GM06990 (cell line): ENCODE measurements at regions not wholly inside any gene's neighbourhood (a gene's known extent, or its start where the extent isn't known, plus 50 kb on each side); places are given as distances from the start of the nearest gene placed in this dataset.
"Not testable (repeated sequence)": the region's sequence is repeated elsewhere in the genome, so short reads cannot be mapped to it uniquely, and the experiment has no call there.

Experiments
- DNase-seq: peaks from one replicate; pipeline ENCODE4 v3.0.0-alpha.2; 2011; ENCODE audit not compliant: insufficient read length; ENCODE audit errors: extremely low read depth
- H3K27me3 ChIP-seq: replicated peaks from 2 replicates; pipeline ENCODE4 v1.6.0; 2011; ENCODE audit warnings: low read length; ENCODE audit not compliant: control insufficient read depth, insufficient read depth
- H3K36me3 ChIP-seq: 2 replicates; pipeline ENCODE4 v1.5.1; 2011; ENCODE audit warnings: low read length; ENCODE audit not compliant: control insufficient read depth, insufficient read depth
- H3K4me3 ChIP-seq: replicated peaks from 2 replicates; pipeline ENCODE4 v1.5.1; 2011; ENCODE audit warnings: low read depth, mild to moderate bottlenecking, control low read depth, low read length
- TF ChIP-seq, protein P1 (sequence below): IDR thresholded peaks from 2 replicates; pipeline ENCODE4 v1.5.1; 2011; ENCODE audit warnings: low read length, control low read depth, mild to moderate bottlenecking, inconsistent platforms; ENCODE audit not compliant: insufficient read depth, poor library complexity, severe bottlenecking

DNA sequence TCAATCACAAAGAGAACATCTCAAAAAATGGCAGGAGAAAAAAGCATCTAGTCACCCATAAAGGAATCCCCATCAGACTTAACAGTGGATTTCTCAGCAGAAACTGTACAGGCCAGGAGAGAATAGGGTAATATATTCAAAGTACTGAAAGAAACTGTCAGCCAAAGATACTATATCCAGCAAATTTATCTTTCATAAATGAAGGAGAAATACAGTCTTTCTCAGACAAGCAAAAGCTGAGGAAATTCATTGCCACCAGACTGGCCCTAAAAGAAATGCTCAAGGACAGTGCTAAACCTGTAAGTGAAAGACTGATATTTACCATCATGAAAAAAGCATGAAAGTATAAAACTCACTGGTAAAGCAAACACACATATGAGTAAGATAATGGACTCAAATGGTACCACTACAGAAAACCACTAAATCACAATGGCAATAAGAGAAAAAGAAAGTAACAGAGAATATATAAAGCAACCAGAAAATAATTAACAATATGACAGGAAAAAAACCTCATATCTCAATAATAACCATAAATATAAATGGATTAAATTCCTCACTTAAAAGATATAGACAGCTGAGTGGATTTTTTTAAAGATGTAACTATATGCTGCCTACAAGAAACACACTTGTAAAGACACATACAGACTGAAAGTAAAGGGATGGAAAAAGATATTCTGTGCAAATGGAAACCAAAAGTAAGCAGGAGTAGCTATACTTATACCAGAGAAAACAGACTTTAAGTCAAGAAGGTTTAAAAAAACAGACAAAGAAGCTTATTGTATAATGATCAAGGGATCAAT lies 83.4 kb upstream of the STK39 start:
- H3K36me3 ChIP-seq = no peaks in the 10 kb centered on the region
- DNase-seq = no peak
- TF ChIP-seq, protein P1, sequence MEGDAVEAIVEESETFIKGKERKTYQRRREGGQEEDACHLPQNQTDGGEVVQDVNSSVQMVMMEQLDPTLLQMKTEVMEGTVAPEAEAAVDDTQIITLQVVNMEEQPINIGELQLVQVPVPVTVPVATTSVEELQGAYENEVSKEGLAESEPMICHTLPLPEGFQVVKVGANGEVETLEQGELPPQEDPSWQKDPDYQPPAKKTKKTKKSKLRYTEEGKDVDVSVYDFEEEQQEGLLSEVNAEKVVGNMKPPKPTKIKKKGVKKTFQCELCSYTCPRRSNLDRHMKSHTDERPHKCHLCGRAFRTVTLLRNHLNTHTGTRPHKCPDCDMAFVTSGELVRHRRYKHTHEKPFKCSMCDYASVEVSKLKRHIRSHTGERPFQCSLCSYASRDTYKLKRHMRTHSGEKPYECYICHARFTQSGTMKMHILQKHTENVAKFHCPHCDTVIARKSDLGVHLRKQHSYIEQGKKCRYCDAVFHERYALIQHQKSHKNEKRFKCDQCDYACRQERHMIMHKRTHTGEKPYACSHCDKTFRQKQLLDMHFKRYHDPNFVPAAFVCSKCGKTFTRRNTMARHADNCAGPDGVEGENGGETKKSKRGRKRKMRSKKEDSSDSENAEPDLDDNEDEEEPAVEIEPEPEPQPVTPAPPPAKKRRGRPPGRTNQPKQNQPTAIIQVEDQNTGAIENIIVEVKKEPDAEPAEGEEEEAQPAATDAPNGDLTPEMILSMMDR = no peak
- H3K4me3 ChIP-seq = no peak overlapping the region
- no peaks in the 10 kb centered on the region for H3K27me3 ChIP-seq

DNA sequence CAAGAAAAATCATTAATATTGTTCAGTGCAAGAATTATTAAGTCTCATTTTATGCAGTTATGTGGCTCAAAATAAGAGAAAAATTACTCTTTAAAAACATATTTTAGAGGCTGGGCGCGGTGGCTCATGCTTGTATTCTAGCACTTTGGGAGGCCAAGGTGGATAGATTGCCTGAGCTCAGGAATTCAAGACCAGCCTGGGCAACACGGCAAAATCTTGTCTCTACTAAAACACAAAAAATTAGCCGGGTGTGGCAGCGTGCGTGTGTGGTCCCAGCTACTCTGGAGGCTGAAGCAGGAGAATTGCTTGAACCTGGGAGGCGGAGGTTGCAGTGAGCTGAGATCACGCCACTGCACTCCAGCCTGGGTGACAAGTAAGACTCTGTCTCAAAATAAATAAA lies 87.9 kb upstream of the STK39 start:
- H3K27me3 ChIP-seq, DNase-seq, H3K36me3 ChIP-seq, H3K4me3 ChIP-seq: not testable (repeated sequence)

DNA sequence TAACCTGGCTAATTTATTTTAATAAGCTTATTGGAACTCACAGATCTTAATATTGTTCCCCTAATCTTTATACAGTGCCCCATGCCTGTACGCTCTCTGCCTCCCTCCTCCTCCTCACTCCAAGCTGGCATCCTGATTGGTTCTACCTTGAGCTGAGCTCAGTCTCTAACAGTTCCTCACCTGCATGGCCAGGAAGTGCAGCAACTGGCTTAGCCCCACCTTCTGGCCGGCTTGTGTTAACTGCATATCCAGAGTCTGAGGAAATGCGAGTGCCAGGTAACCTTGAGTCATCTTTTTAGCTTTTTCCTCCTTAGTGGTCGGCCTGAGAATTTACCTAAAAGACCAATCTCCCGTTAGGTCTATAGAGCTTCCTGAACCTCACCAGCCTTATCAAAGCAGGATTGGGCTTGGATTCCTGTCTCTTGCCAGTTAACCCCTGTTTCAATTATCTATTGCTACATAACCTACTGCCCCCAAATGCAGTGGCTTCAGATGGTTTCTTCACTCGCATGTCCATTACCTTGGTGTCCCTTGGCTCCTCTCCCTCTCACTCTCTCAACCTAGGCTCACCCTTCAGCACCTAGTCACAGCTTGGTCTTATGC lies 89.5 kb upstream of the STK39 start:
- no peaks in the 10 kb centered on the region for H3K27me3 ChIP-seq
- H3K36me3 ChIP-seq = no peaks in the 10 kb centered on the region
- no peak for DNase-seq
- TF ChIP-seq, protein P1 = peak; percentile 63
- H3K4me3 ChIP-seq = no peak overlapping the region

DNA sequence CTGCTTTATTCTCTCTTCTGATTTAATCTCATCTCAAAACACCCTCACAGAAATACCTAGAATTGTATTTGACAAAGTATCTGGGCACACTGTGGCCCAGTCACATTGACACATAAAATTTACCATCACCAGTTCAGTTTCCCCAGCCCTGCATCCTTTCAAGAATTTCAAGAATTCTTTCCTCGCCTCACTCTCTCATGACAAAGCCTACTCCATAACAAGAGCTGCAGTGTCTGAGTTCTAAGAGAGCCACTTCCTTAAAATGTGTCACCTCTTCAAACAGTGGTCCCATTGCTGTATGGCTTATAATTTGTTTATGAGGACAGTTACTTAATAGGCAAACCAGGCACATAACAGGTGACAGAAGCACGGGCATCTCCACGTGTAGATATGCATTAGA lies 90.9 kb upstream of the STK39 start:
- TF ChIP-seq, protein P1 = no peak
- Histone ChIP-seq H3K4me3 (no peak overlapping the region), H3K36me3 (no peaks in the 10 kb centered on the region), H3K27me3 (no peaks in the 10 kb centered on the region)
- no peak for DNase-seq

DNA sequence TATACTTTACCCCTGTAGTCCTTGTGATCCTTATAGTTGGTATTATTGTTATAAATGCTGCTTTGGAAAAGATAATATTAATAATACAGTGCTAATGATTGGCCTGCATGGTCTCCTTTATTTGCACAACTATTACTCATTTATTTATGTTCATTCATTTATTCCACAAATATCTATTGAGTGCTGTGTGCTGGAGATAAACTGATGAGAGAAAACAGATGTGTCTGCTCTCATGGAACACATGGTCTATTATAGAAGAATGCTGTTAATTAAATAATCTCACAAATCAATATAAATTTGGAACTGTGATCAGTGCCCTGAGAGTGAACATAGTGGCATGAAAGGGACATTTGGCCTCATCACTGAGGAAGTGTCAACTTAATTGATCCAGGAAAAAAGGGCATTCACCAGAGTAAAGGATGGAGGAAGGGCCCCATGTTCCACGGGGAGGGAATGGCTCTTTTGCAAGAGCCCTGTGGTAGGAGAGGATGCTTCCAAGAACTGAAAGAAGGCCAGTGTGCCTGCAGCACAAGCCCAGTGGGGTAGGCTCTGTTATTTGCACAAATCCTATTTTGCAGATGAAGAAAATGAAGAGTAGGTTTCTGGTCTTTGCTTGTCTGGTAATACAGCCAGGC lies 91.5 kb upstream of the STK39 start:
- TF ChIP-seq, protein P1 = no peak
- no peak for DNase-seq
- no peaks in the 10 kb centered on the region for H3K36me3 ChIP-seq
- no peaks in the 10 kb centered on the region for H3K27me3 ChIP-seq
- no peak overlapping the region for H3K4me3 ChIP-seq

DNA sequence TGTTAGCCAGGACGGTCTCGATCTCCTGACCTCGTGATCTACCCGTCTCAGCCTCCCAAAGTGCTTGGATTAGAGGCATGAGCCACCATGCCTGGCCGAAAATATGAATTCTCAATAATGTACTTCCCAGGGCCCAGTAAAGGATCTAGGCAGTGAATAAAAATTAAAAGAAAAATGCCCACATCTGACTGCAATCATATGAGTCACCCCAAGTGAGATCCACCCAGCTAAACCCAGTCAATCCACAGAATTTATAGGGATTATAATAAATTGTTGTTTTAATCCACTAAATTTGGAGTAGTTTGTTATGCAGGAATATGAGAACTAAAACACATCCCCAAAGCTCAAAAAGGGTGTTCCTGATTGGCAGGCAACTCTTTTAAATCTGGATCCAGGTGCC lies 93.5 kb upstream of the STK39 start:
- TF ChIP-seq, protein P1 = no peak
- DNase-seq = no peak
- no peaks in the 10 kb centered on the region for H3K27me3 ChIP-seq
- no peaks in the 10 kb centered on the region for H3K36me3 ChIP-seq
- H3K4me3 ChIP-seq = no peak overlapping the region
